ENCODE measurements at regions not wholly inside any gene's neighbourhood (a gene's known extent, or its start where the extent isn't known, plus 50 kb on each side); places are given as distances from the start of the nearest gene placed in this dataset.
"Not testable (repeated sequence)": the region's sequence is repeated elsewhere in the genome, so short reads cannot be mapped to it uniquely, and the experiment has no call there.

GRCh38 chr14:53651096-53651740, 305.4 kb downstream of the BMP4 start:
- DNase-seq = no peak

GRCh38 chr14:53646925-53647324, 309.7 kb downstream of the BMP4 start:
- DNase-seq = no peak

DNA sequence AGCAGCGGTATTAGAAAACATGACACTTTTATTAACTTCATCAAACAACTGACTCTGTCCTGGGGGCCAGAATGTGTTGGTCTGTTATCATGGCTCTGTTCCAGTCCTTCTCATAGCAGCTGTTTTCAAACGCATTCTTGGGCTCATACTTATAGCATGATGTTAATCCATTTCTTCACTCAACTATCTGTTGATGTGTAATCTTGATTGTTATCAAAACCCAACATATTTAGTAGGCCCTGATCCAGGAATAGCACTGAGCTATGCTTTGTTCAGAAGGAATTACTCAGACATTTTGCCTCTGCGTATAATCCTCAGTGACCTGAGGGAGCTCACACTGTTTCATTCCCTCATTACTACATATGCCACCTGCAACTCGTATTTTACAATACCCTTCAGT, 315.9 kb downstream of the BMP4 start:
- no peak for DNase-seq

DNA sequence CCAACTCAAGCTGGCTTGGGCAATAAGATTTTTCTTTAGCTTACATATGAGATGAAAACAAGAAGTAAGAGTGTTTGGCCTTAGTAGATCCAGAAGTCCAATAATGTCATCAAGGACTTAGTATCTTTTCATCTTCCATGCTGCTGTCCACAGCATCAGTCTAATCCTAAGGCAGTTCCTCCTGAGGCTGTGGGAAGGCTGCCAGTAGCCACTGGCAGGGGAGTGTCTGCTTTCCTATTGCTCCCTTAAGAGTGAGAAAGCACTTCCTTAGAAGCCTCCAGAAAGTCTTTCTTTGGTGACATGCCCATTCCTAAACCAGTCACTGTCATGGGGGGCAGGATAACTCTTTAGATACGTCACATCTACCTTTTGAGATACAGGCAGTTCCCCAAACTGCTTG, 317.7 kb downstream of the BMP4 start:
- DNase-seq = no peak

DNA sequence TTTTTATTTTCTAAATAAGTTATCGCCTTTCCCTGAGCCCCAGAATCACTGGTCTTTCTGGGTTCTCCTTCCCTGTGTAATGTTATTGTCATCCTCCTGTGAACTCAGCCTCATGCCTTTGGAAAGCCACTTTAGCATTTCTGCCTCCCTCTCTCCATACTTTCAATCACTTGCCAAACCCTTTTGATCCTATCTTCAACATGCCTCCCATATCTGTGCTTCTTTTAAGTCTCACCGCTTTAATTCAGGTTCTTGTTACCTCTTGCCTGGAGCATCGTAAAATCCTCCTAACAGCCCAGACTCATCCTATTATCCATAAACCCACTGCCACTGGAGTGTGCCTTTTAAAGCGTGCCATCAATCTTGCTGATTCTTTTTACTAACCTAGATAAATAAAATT, 321.8 kb downstream of the BMP4 start:
- DNase-seq = no peak

DNA sequence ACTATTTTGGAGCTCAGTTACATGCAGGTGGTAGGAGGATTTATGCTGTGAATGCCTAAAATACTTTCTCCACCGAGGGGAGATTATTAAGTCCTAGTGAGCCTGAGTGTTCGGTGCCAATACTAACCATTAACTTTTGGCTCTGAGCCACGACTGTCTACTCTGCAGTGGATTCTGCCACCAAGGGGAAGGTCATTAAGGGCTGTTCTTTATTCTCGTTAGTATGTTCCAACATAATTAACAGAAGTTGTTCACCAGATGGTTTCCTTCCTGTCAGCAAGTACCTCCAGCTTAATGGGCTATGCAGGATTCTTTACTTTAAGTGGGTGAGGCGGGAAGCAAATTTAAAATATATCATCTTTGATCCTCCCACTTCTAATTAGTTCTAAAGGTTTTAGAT, 326.3 kb downstream of the BMP4 start:
- no peak for DNase-seq

- no peak for DNase-seq
These were observed 327.7 kb downstream of the BMP4 start for GRCh38 chr14:53628732-53629430.

DNA sequence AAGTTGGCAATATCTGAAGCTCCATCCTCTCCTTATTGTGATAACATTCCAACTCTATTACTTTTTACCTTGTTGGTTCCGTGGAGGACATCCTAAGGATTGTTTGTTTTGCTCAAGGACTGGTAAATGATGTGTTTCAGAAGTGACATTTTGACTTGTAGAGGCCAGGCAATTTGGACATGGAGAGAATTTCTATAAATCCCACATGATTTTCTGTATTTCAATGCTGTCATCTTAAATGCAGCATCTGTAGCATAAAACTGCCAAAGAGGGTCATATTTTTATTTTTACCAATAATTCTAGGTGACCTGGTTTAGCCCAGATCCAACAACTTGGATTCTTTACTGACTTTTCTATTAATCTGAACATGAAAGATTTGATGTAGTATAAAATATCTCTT, 328.4 kb downstream of the BMP4 start:
- no peak for DNase-seq

GRCh38 chr14:53626761-53627160, 329.9 kb downstream of the BMP4 start:
- DNase-seq = no peak

- no peak for DNase-seq
These were observed 334.2 kb downstream of the BMP4 start for GRCh38 chr14:53622447-53622846.

GRCh38 chr14:53621921-53622320, 334.7 kb downstream of the BMP4 start:
- DNase-seq = no peak

DNA sequence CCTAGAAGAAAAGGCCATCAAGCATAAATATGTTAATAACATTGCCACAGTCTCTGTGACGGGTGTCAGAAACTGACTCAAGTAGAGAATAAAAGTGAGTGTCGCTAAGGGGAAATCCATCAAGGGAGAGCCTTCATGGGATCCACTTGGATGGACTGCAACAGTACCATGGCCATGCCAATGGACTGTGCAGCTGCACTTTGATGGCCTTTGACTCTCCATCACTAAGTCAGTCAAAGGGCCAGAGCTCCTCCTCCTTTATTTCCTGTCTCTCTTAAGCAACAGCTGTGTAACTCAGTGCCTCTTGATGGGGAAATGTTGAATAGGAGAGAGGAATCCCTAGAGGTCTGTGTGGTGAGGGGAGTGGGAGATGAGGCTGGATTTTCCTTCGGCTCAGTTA, 335.2 kb downstream of the BMP4 start:
- no peak for DNase-seq

- DNase-seq = no peak
These were observed 335.7 kb downstream of the BMP4 start for GRCh38 chr14:53620890-53621289.

DNA sequence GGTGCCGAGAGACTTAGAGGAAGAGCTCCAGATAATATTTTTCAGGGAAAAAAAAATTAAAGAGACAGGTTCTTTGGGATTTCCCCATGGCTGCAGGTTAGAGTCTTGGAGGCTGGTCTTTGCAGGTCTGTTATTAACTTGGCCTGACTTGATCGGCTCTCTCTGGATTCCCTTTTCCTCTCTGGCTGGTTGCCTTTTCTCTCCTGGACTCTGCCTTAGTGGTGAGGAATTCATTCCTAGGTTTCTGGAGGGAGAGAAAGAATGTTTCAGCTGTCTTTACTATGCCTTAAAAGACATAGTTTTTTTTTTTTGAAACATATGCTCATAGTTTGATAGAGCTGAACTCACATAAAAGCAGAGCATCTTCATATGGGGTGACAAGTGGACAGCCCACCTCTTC, 336.3 kb downstream of the BMP4 start:
- DNase-seq = no peak

DNA sequence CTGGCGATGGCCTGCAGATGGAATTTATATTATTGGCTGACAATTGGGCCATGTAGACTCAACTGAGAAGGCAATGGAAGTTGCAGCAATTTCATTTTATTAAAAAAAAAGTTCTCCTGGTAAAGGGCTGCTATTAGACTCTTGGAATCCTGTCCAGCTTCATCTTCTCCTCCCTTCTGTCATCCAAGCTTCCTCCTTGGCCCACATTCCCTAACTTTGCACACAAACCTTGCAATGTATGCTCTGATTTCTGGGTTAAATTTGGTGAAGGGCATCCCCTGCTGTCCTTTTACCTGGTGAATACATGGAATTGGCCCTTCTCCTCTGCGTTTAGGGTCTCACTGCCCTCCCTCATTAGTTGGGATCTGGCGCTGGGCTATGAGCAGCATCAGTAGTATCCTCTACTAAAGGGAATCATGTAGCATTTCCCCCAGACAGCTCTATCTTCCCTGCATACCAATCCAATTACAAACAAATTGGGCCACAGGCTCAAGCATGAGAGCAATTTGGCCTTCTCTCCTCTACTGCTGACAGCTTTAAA, 336.9 kb downstream of the BMP4 start:
- no peak for DNase-seq

- not testable (repeated sequence) for DNase-seq
These were observed 340.1 kb downstream of the BMP4 start for GRCh38 chr14:53616536-53616935.

- DNase-seq = no peak
These were observed 341.4 kb downstream of the BMP4 start for GRCh38 chr14:53615252-53615651.

DNA sequence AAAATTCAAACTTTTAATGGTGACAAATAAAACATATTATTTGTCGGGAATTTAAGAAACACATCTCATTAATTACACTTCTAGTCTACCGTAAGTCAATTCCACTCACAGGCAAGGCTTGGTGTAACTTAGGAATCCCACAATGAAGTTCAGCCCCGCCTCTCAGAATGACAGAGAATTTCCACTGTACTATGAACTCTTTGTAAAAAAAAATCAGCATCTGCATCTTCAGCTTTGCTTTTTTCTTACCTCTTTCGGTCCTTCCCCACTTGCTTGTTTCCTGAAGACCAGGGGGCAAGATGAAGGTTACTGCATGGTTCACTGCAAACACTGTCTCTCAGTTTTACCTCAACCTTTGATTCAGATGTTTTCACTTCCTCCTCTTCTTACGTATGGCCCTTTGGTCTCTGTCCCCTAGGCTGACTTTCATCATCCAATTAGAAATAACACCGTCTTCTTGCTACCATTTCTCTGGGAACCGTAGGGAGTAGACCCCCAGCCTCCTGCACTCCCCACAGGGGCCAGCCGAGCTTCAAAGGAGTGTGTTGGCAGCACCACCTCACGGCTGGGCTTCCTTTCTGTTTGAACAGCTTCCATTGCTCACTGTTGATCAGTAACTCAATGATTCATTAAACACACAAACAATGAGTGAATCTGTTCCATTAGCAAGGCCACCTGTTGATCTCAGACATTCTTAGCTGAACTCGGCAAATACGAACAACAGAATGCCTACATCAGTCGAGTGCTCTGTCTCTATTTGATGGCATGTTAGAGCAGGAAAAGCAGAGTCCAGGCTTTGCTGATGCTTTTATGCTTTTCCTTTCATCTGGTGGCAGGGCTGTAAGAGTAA, 343.0 kb downstream of the BMP4 start:
- DNase-seq = no peak

GRCh38 chr14:53610947-53611346, 345.7 kb downstream of the BMP4 start:
- DNase-seq = no peak

DNA sequence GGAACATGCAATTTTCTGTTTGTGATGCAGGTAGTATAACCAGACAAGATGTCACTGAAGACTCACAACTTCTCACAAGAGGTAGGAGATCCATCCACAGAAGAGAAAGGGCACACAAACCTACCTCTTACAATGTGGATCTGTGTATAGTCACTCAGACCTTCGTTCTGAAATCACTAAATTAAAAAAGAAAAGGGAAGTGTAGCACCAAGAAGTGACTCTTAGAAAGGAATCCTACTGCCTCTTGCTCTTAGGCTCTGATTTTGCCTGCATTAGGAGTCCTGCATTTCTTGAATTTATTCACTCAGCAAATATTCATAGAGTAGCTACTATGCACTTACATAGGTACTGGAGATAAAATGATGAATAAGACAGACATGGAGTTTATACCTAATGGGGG, 347.6 kb downstream of the BMP4 start:
- DNase-seq = no peak

GRCh38 chr14:53608369-53608768, 348.3 kb downstream of the BMP4 start:
- DNase-seq = no peak

- no peak for DNase-seq
These were observed 350.4 kb downstream of the BMP4 start for GRCh38 chr14:53606203-53606602.

GRCh38 chr14:53605562-53605961, 351.1 kb downstream of the BMP4 start:
- no peak for DNase-seq

DNA sequence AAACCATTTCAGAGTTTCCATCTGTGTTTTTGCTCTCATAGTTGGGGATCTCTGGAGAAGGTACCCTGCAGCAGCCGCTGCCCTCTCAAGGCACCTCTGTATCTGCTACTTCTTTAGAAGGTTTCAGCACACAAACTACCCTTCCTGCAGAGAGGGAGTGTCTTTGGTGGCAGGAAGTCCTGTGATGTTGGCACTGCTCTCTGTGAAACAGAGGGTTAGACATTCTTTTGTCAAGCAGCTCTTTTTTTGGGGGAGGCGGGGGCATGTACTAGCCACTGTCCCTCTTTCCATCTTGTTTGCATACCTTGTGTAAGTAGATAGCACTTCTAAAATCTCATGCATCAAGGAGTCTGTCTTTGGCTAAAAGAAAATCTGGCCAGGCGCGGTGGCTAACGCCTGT, 352.6 kb downstream of the BMP4 start:
- no peak for DNase-seq
